Spinal cord (tissue), 9 donors: ENCODE measurements at regions not wholly inside any gene's neighbourhood (a gene's known extent, or its start where the extent isn't known, plus 50 kb on each side); places are given as distances from the start of the nearest gene placed in this dataset.

Experiments
- DNase-seq, 6 donors: peaks; one replicate each; pipeline versions ENCODE4 v3.0.0 to v3.0.0-alpha.2; 2013 to 2015; ENCODE audit warnings: low spot score in 6 of 6, low read depth in 4 of 6
- H3K27ac ChIP-seq: one replicate; pipeline ENCODE4 v1.5.1; 2013; ENCODE audit warnings: low read depth, low read length, control low read depth
- H3K27me3 ChIP-seq: one replicate; pipeline ENCODE4 v1.6.1; 2013; ENCODE audit warnings: low read length; ENCODE audit not compliant: control insufficient read depth, insufficient read depth
- H3K36me3 ChIP-seq: one replicate; pipeline ENCODE4 v1.6.1; 2013; ENCODE audit warnings: low read length; ENCODE audit not compliant: control insufficient read depth, insufficient read depth
- H3K4me1 ChIP-seq: one replicate; pipeline ENCODE4 v1.6.1; 2013; ENCODE audit warnings: low read length; ENCODE audit not compliant: control insufficient read depth, insufficient read depth
- H3K4me3 ChIP-seq: one replicate; pipeline ENCODE4 v1.5.1; 2013; ENCODE audit warnings: low read depth, low read length, control low read depth
- H3K9me3 ChIP-seq: one replicate; pipeline ENCODE4 v1.6.1; 2013; ENCODE audit warnings: low read length; ENCODE audit not compliant: control insufficient read depth, insufficient read depth
- WGBS: methylation state at CpG from one replicate; pipeline ENCODE4 v1.1.5; 2013; ENCODE audit warnings: missing lambda C conversion rate; ENCODE audit not compliant: insufficient coverage; 5-methylcytosine and 5-hydroxymethylcytosine counted together
- donor health status: healthy.

GRCh38 chr2:226407135-226407534, 392.5 kb downstream of the IRS1 start:
- Histone ChIP-seq H3K9me3 (no peaks in the 10 kb centered on the region), H3K27me3 (no peaks in the 10 kb centered on the region), H3K27ac (no peak overlapping the region), H3K4me1 (no peaks in the 10 kb centered on the region), H3K36me3 (no peaks in the 10 kb centered on the region), H3K4me3 (no peak overlapping the region)
- WGBS = no CpG with 5 or more reads among the region's 2 CpGs
- no peak for DNase-seq

- Histone ChIP-seq H3K4me1 (no peaks in the 10 kb centered on the region), H3K36me3 (no peaks in the 10 kb centered on the region), H3K4me3 (no peak overlapping the region), H3K27ac (no peak overlapping the region), H3K9me3 (no peaks in the 10 kb centered on the region), H3K27me3 (no peaks in the 10 kb centered on the region)
- no peak for DNase-seq
- no CpG with 5 or more reads among the region's 1 CpG for WGBS
Observed at GRCh38 chr2:226405465-226405864, 394.2 kb downstream of the IRS1 start.

- H3K9me3 ChIP-seq = no peaks in the 10 kb centered on the region
- WGBS = 50% methylated on average over 1 of the region's 2 CpGs
- no peaks in the 10 kb centered on the region for H3K36me3 ChIP-seq
- no peaks in the 10 kb centered on the region for H3K27me3 ChIP-seq
- no peak overlapping the region for H3K27ac ChIP-seq
- H3K4me3 ChIP-seq = no peak overlapping the region
- H3K4me1 ChIP-seq = no peaks in the 10 kb centered on the region
- DNase-seq = no peak
Observed at GRCh38 chr2:226403369-226403768, 396.3 kb downstream of the IRS1 start.

- DNase-seq = no peak
- no peak overlapping the region for H3K4me3 ChIP-seq
- no peaks in the 10 kb centered on the region for H3K36me3 ChIP-seq
- no peak overlapping the region for H3K27ac ChIP-seq
- no peaks in the 10 kb centered on the region for H3K27me3 ChIP-seq
- no peaks in the 10 kb centered on the region for H3K4me1 ChIP-seq
- H3K9me3 ChIP-seq = no peaks in the 10 kb centered on the region
- no CpG with 5 or more reads among the region's 1 CpG for WGBS
Observed at GRCh38 chr2:226399006-226399405, 400.6 kb downstream of the IRS1 start.

- DNase-seq = no peak
- H3K4me1 ChIP-seq = no peaks in the 10 kb centered on the region
- no peak overlapping the region for H3K4me3 ChIP-seq
- H3K27me3 ChIP-seq = no peaks in the 10 kb centered on the region
- WGBS = no CpG with 5 or more reads among the region's 1 CpG
- H3K36me3 ChIP-seq = no peaks in the 10 kb centered on the region
- no peak overlapping the region for H3K27ac ChIP-seq
- no peaks in the 10 kb centered on the region for H3K9me3 ChIP-seq
Observed at GRCh38 chr2:226398580-226398979, 401.0 kb downstream of the IRS1 start.

- Histone ChIP-seq H3K9me3 (no peaks in the 10 kb centered on the region), H3K36me3 (no peaks in the 10 kb centered on the region), H3K4me1 (no peaks in the 10 kb centered on the region), H3K27ac (no peak overlapping the region), H3K4me3 (no peak overlapping the region), H3K27me3 (no peaks in the 10 kb centered on the region)
- WGBS = no CpG with 5 or more reads among the region's 2 CpGs
- no peak for DNase-seq
Observed at GRCh38 chr2:226396541-226396940, 403.1 kb downstream of the IRS1 start.

GRCh38 chr2:226387499-226387942, 412.1 kb downstream of the IRS1 start:
- H3K27me3 ChIP-seq = no peaks in the 10 kb centered on the region
- no peaks in the 10 kb centered on the region for H3K9me3 ChIP-seq
- H3K4me1 ChIP-seq = no peaks in the 10 kb centered on the region
- no peak overlapping the region for H3K4me3 ChIP-seq
- DNase-seq = no peak
- H3K36me3 ChIP-seq = no peaks in the 10 kb centered on the region
- WGBS = 95% methylated on average over 3 of the region's 4 CpGs
- no peak overlapping the region for H3K27ac ChIP-seq

GRCh38 chr2:226383461-226383860, 416.2 kb downstream of the IRS1 start:
- H3K36me3 ChIP-seq = no peaks in the 10 kb centered on the region
- H3K9me3 ChIP-seq = no peaks in the 10 kb centered on the region
- H3K27ac ChIP-seq = no peak overlapping the region
- no peak for DNase-seq
- H3K4me1 ChIP-seq = no peaks in the 10 kb centered on the region
- no peaks in the 10 kb centered on the region for H3K27me3 ChIP-seq
- H3K4me3 ChIP-seq = no peak overlapping the region

- no peak overlapping the region for H3K27ac ChIP-seq
- H3K9me3 ChIP-seq = no peaks in the 10 kb centered on the region
- H3K4me1 ChIP-seq = no peaks in the 10 kb centered on the region
- DNase-seq = no peak
- no peak overlapping the region for H3K4me3 ChIP-seq
- no peaks in the 10 kb centered on the region for H3K36me3 ChIP-seq
- 97% methylated on average over 6 of the region's 6 CpGs for whole genome bisulfite sequencing
- H3K27me3 ChIP-seq = no peaks in the 10 kb centered on the region
Observed at GRCh38 chr2:226380679-226381078, 418.9 kb downstream of the IRS1 start.

GRCh38 chr2:226378753-226379705, 420.6 kb downstream of the IRS1 start:
- WGBS = no CpG with 5 or more reads among the region's 2 CpGs
- no peaks in the 10 kb centered on the region for H3K36me3 ChIP-seq
- no peaks in the 10 kb centered on the region for H3K9me3 ChIP-seq
- DNase-seq = peak in 2 of 6 donors; percentile 23 to 72
- H3K4me3 ChIP-seq = no peak overlapping the region
- no peak overlapping the region for H3K27ac ChIP-seq
- H3K27me3 ChIP-seq = no peaks in the 10 kb centered on the region
- H3K4me1 ChIP-seq = no peaks in the 10 kb centered on the region
